Mucosa of descending colon (tissue), 3 donors: ENCODE measurements at regions not wholly inside any gene's neighbourhood (a gene's known extent, or its start where the extent isn't known, plus 50 kb on each side); places are given as distances from the start of the nearest gene placed in this dataset.

ENCODE experiments used
- ATAC-seq: fragments of 200-7000 bp; cut with Tn5 transposase; one replicate; pipeline ENCODE4 v1.9.1; 2020; ENCODE audit warnings: mild to moderate bottlenecking, moderate library complexity
- DNase-seq, 3 donors: peaks; one replicate each; pipeline ENCODE4 v3.0.0-alpha.2; 2020
- H3K36me3 ChIP-seq: fragments of 200-600 bp; one replicate; pipeline ENCODE4 v1.8.0; 2021; ENCODE audit warnings: low read depth, mild to moderate bottlenecking
- H3K4me1 ChIP-seq: fragments of 200-600 bp; one replicate; pipeline ENCODE4 v1.8.0; 2021; ENCODE audit warnings: low read depth, mild to moderate bottlenecking
- H3K4me3 ChIP-seq: fragments of 200-600 bp; one replicate; pipeline ENCODE4 v1.8.0; 2021; ENCODE audit warnings: mild to moderate bottlenecking
- H3K9me3 ChIP-seq: fragments of 200-600 bp; one replicate; pipeline ENCODE4 v1.8.0; 2021; ENCODE audit warnings: mild to moderate bottlenecking
- CTCF ChIP-seq: fragments of 200-600 bp; IDR thresholded peaks from one replicate; pipeline ENCODE4 v1.8.0; 2022; ENCODE audit warnings: antibody characterized with exemption, mild to moderate bottlenecking
- intact Hi-C, 2 donors: fragments of 100-400 bp; cut with DNase I in 1 of 2; cut with micrococcal nuclease in 1 of 2; formaldehyde crosslinking; loops; one replicate each; pipeline versions ENCODE4 v1.11.0 to v1.11.1; 2022; cut with DNase I, micrococcal nuclease
- donor health status: DM: no; HTN: no; CAD: no; lungs with moderate emphysema.
- donor health status: DM: no; HTN: no; CAD: no.
- donor health status: DM: no; HTN: yes; CAD: no.

- ATAC-seq (no peak), DNase-seq (no peak)
- Histone ChIP-seq H3K4me1 (no peaks in the 10 kb centered on the region), H3K9me3 (no peaks in the 10 kb centered on the region), H3K4me3 (no peak overlapping the region), H3K36me3 (no peaks in the 10 kb centered on the region)
- TF ChIP-seq CTCF, result no peak
- intact Hi-C loops, result no loop called here
These were observed 211.6 kb downstream of the PCDH20 start for GRCh38 chr13:61204025-61204424.

- ATAC-seq (no peak), DNase-seq (no peak)
- no peaks in the 10 kb centered on the region for H3K9me3 ChIP-seq
- H3K4me3 ChIP-seq, result no peak overlapping the region
- no peaks in the 10 kb centered on the region for H3K36me3 ChIP-seq
- intact Hi-C loops, result no loop called here
- TF ChIP-seq CTCF, result no peak
- no peaks in the 10 kb centered on the region for H3K4me1 ChIP-seq
These were observed 213.6 kb downstream of the PCDH20 start for GRCh38 chr13:61202042-61202441.

- peak in 2 of 3 donors; percentile 43 to 73 for DNase-seq
- ATAC-seq, result peak; percentile 100
- Histone ChIP-seq H3K4me3 (no peak overlapping the region), H3K4me1 (no peaks in the 10 kb centered on the region), H3K36me3 (no peaks in the 10 kb centered on the region), H3K9me3 (no peaks in the 10 kb centered on the region)
- no peak for TF ChIP-seq CTCF
- intact Hi-C loops, result no loop called here
These were observed 222.8 kb downstream of the PCDH20 start for GRCh38 chr13:61192826-61193225.

- no peak for ATAC-seq
- H3K4me3 ChIP-seq, result no peak overlapping the region
- no peaks in the 10 kb centered on the region for H3K4me1 ChIP-seq
- no peaks in the 10 kb centered on the region for H3K9me3 ChIP-seq
- no peak for DNase-seq
- H3K36me3 ChIP-seq, result no peaks in the 10 kb centered on the region
- intact Hi-C loops, result no loop called here
- no peak for TF ChIP-seq CTCF
These were observed 227.6 kb downstream of the PCDH20 start for GRCh38 chr13:61188057-61188456.

- intact Hi-C loops, result no loop called here
- H3K4me1 ChIP-seq, result no peaks in the 10 kb centered on the region
- DNase-seq (no peak), ATAC-seq (no peak)
- H3K9me3 ChIP-seq, result no peaks in the 10 kb centered on the region
- no peak overlapping the region for H3K4me3 ChIP-seq
- no peak for TF ChIP-seq CTCF
- H3K36me3 ChIP-seq, result no peaks in the 10 kb centered on the region
These were observed 228.2 kb downstream of the PCDH20 start for GRCh38 chr13:61187471-61187870.

- no peak for TF ChIP-seq CTCF
- no peaks in the 10 kb centered on the region for H3K36me3 ChIP-seq
- no peaks in the 10 kb centered on the region for H3K4me1 ChIP-seq
These were observed 232.0 kb downstream of the PCDH20 start for GRCh38 chr13:61183670-61184069.

More at GRCh38 chr13:61183670-61184069, 232.0 kb downstream of the PCDH20 start:
- Histone ChIP-seq H3K9me3 (no peaks in the 10 kb centered on the region), H3K4me3 (no peak overlapping the region)
- DNase-seq (no peak), ATAC-seq (no peak)
- intact Hi-C loops, result no loop called here
